Breast epithelium (tissue), 3 donors: ENCODE measurements at regions not wholly inside any gene's neighbourhood (a gene's known extent, or its start where the extent isn't known, plus 50 kb on each side); places are given as distances from the start of the nearest gene placed in this dataset.

Experiments
- CTCF ChIP-seq, 3 donors: fragments of 450-650 bp; IDR thresholded peaks; one replicate each; pipeline ENCODE4 v1.5.1; 2016 to 2017; ENCODE audit warnings: antibody characterized with exemption in 3 of 3, mild to moderate bottlenecking in 3 of 3, moderate library complexity in 3 of 3
- POLR2A ChIP-seq: fragments of 450-650 bp; IDR thresholded peaks from one replicate; pipeline ENCODE4 v1.6.1; 2016; ENCODE audit warnings: antibody characterized with exemption, mild to moderate bottlenecking, moderate library complexity
- POLR2AphosphoS5 ChIP-seq, 3 donors: sonication (generic); formaldehyde crosslinking; IDR thresholded peaks; one replicate each; pipeline ENCODE4 v1.6.1; 2017; ENCODE audit warnings: antibody characterized with exemption in 3 of 3

GRCh38 chr9:71608021-71608420 lies 160.3 kb downstream of the CEMIP2 start:
- no peak for TF ChIP-seq POLR2AphosphoS5 (IDR thresholded peaks at IDR 0.05)
- no peak for TF ChIP-seq CTCF (IDR thresholded peaks at IDR 0.05)
- TF ChIP-seq POLR2A, result no peak
